Activated T-cell treated with anti-CD3 and anti-CD28 coated beads, Interleukin-2, amount 50 U/mL, for 48 hours (primary cell): ENCODE measurements at regions not wholly inside any gene's neighbourhood (a gene's known extent, or its start where the extent isn't known, plus 50 kb on each side); places are given as distances from the start of the nearest gene placed in this dataset.

Source experiments
- DNase-seq, 2 experiments: peaks; one replicate each; pipeline ENCODE4 v3.0.0-alpha.2; 2020

- DNase-seq = no peak
These were observed 299.6 kb upstream of the STXBP5 start for GRCh38 chr6:146904596-146904995.

GRCh38 chr6:146905181-146905704 is 299.0 kb upstream of the STXBP5 start:
- no peak for DNase-seq

GRCh38 chr6:146908786-146909185 is 295.4 kb upstream of the STXBP5 start:
- DNase-seq = no peak

GRCh38 chr6:146909376-146909775 is 294.8 kb upstream of the STXBP5 start:
- DNase-seq = no peak

GRCh38 chr6:146909886-146910285 is 294.3 kb upstream of the STXBP5 start:
- no peak for DNase-seq

GRCh38 chr6:146910611-146911010 is 293.6 kb upstream of the STXBP5 start:
- no peak for DNase-seq

GRCh38 chr6:146911635-146912215 is 292.5 kb upstream of the STXBP5 start:
- DNase-seq = no peak

- DNase-seq = no peak
These were observed 291.2 kb upstream of the STXBP5 start for GRCh38 chr6:146912730-146913685.

GRCh38 chr6:146913842-146914488 is 290.3 kb upstream of the STXBP5 start:
- DNase-seq = peak; percentile 28 to 38

GRCh38 chr6:146914489-146915483 is 289.4 kb upstream of the STXBP5 start:
- DNase-seq = no peak

GRCh38 chr6:146915671-146916127 is 288.5 kb upstream of the STXBP5 start:
- no peak for DNase-seq

GRCh38 chr6:146916435-146917025 is 287.7 kb upstream of the STXBP5 start:
- no peak for DNase-seq

GRCh38 chr6:146917182-146917581 is 287.0 kb upstream of the STXBP5 start:
- no peak for DNase-seq

- no peak for DNase-seq
These were observed 286.2 kb upstream of the STXBP5 start for GRCh38 chr6:146917979-146918378.

GRCh38 chr6:146919017-146919416 is 285.2 kb upstream of the STXBP5 start:
- DNase-seq = no peak

- no peak for DNase-seq
These were observed 280.9 kb upstream of the STXBP5 start for GRCh38 chr6:146923205-146923833.

- no peak for DNase-seq
These were observed 278.4 kb upstream of the STXBP5 start for GRCh38 chr6:146925846-146926245.

- no peak for DNase-seq
These were observed 275.7 kb upstream of the STXBP5 start for GRCh38 chr6:146928503-146928902.

- DNase-seq = no peak
These were observed 273.0 kb upstream of the STXBP5 start for GRCh38 chr6:146931214-146931613.

- DNase-seq = no peak
These were observed 266.9 kb upstream of the STXBP5 start for GRCh38 chr6:146937316-146937715.

- DNase-seq = no peak
These were observed 266.0 kb upstream of the STXBP5 start for GRCh38 chr6:146938266-146938665.
